Endothelial cell of umbilical vein (primary cell): ENCODE measurements at regions not wholly inside any gene's neighbourhood (a gene's known extent, or its start where the extent isn't known, plus 50 kb on each side); places are given as distances from the start of the nearest gene placed in this dataset.

Experiments used
- BruUV-seq: library from RNA; stranded (reverse); fragments of 400-500 nt; replicated peaks from 2 replicates; lab custom pipeline; 2021; lab: Mats Ljungman, UMichigan
- CTCF ChIA-PET: fragments of 300-600, 350-600 bp; sonication (Branson Sonifier 250); formaldehyde crosslinking; loops from one replicate; lab custom pipeline; 2021; ENCODE audit warnings: antibody characterized with exemption, inconsistent platforms; lab: Charles Lee
- POLR2A ChIA-PET: fragments of 300-600, 350-600 bp; sonication (Branson Sonifier 250); formaldehyde crosslinking; loops from one replicate; lab custom pipeline; 2021; ENCODE audit warnings: antibody characterized with exemption, inconsistent platforms; lab: Charles Lee
- DNase-seq: peaks from one replicate; pipeline ENCODE4 v3.0.0-alpha.2; 2011; ENCODE audit warnings: low read depth, low spot score
- FAIRE-seq: peaks from 2 replicates; lab custom pipeline; 2011; peaks lifted over from hg19 to GRCh38; lab: Jason Lieb, UNC
- H2AFZ ChIP-seq: 2 replicates; pipeline ENCODE4 v1.6.0; 2012; ENCODE audit warnings: low read depth, low read length, control low read depth, inconsistent platforms
- H3K27ac ChIP-seq: 2 replicates; pipeline ENCODE4 v1.5.1; 2011; ENCODE audit warnings: low read depth, mild to moderate bottlenecking, control low read depth, low read length, moderate library complexity; ENCODE audit not compliant: insufficient read depth
- H3K27me3 ChIP-seq, 2 experiments: 2 replicates each; pipeline versions ENCODE4 v1.6.0 to v1.6.1; 2011; ENCODE audit warnings: low read length in 2 of 2, mixed read lengths in 1 of 2; ENCODE audit not compliant: control insufficient read depth in 2 of 2, insufficient read depth in 2 of 2
- H3K36me3 ChIP-seq, 2 experiments: 2 replicates in 1 of 2; 3 replicates in 1 of 2; pipeline ENCODE4 v1.5.1; 2011; ENCODE audit warnings: low read length in 2 of 2, mild to moderate bottlenecking in 1 of 2, moderate library complexity in 1 of 2; ENCODE audit not compliant: control insufficient read depth in 2 of 2, insufficient read depth in 2 of 2; ENCODE audit errors: extremely low read depth in 1 of 2
- H3K4me1 ChIP-seq: 3 replicates; pipeline ENCODE4 v1.5.1; 2011; ENCODE audit warnings: mild to moderate bottlenecking, low read length; ENCODE audit not compliant: control insufficient read depth, insufficient read depth; ENCODE audit errors: extremely low read depth
- H3K4me2 ChIP-seq: 2 replicates; pipeline ENCODE4 v1.6.1; 2011; ENCODE audit warnings: low read length, control low read depth, mixed read lengths; ENCODE audit not compliant: insufficient read depth
- H3K4me3 ChIP-seq, 3 experiments: fragments of 200-600 bp in 1 of 3; sonication (generic), shearing (Covaris generic) in 1 of 3; replicated peaks in 1 of 3; 2 replicates each; pipeline ENCODE4 v1.5.1; 2011 to 2016; ENCODE audit warnings: control low read depth in 3 of 3, low read length in 3 of 3, mild to moderate bottlenecking in 2 of 3, inconsistent platforms in 1 of 3, low read depth in 1 of 3, moderate library complexity in 1 of 3; ENCODE audit not compliant: insufficient read depth in 1 of 3
- H3K79me2 ChIP-seq: 2 replicates; pipeline ENCODE4 v1.6.0; 2012; ENCODE audit warnings: low read length, inconsistent platforms; ENCODE audit not compliant: control insufficient read depth, insufficient read depth
- H3K9ac ChIP-seq: replicated peaks from 2 replicates; pipeline ENCODE3; 2011; ENCODE audit warnings: low read length, control low read depth; ENCODE audit not compliant: insufficient read depth; ENCODE audit errors: extremely low read depth
- H3K9me1 ChIP-seq: replicated peaks from 3 replicates; pipeline ENCODE4 v1.6.0; 2011; ENCODE audit warnings: mild to moderate bottlenecking, low read length; ENCODE audit not compliant: control insufficient read depth, insufficient read depth; ENCODE audit errors: extremely low read depth
- H3K9me3 ChIP-seq: replicated peaks from 2 replicates; pipeline ENCODE4 v1.5.1; 2012; ENCODE audit warnings: low read length, inconsistent platforms; ENCODE audit not compliant: control insufficient read depth, insufficient read depth
- H4K20me1 ChIP-seq: replicated peaks from 2 replicates; pipeline ENCODE3; 2011; ENCODE audit warnings: mild to moderate bottlenecking, low read length; ENCODE audit not compliant: control insufficient read depth, insufficient read depth; ENCODE audit errors: extremely low read depth
- EZH2 ChIP-seq: IDR thresholded peaks from 2 replicates; pipeline ENCODE4 v1.6.1; 2012; ENCODE audit warnings: borderline replicate concordance, low read depth, mild to moderate bottlenecking, moderate library complexity, low read length, inconsistent platforms; ENCODE audit not compliant: severe bottlenecking
- FOS ChIP-seq: IDR thresholded peaks from 2 replicates; pipeline ENCODE4 v1.6.1; 2011; ENCODE audit warnings: mild to moderate bottlenecking, low read length, moderate library complexity, borderline replicate concordance; ENCODE audit not compliant: insufficient read depth
- JUN ChIP-seq: IDR thresholded peaks from 2 replicates; pipeline ENCODE4 v1.6.1; 2011; ENCODE audit warnings: borderline replicate concordance, low read depth; ENCODE audit not compliant: insufficient read length, insufficient read depth
- POLR2A ChIP-seq: IDR thresholded peaks from 2 replicates; pipeline ENCODE4 v1.6.1; 2012; ENCODE audit warnings: low read depth, mild to moderate bottlenecking, control low read depth, low read length
- dilution Hi-C: fragments of 300-500 bp; cut with MboI; formaldehyde crosslinking; loops from one replicate; pipeline ENCODE4 v1.15.0; 2019; ENCODE audit warnings: low sequenced_read_pairs; ENCODE audit not compliant: extremely low pct_ligation_motif_present
- intact Hi-C: fragments of 100-400 bp; cut with micrococcal nuclease; formaldehyde crosslinking; loops from one replicate; pipeline ENCODE4 v1.10.0; 2022
- TF ChIP-seq, protein P1 (sequence below): IDR thresholded peaks from 2 replicates; pipeline ENCODE4 v1.6.1; 2011; ENCODE audit not compliant: insufficient read depth, insufficient read length
- TF ChIP-seq, protein P2 (sequence below), 2 donors: IDR thresholded peaks; 1 replicate in 1 of 2; 2 replicates in 1 of 2; pipeline ENCODE4 v1.5.1; 2011; ENCODE audit warnings: low read length in 2 of 2, mild to moderate bottlenecking in 2 of 2, moderate library complexity in 2 of 2, control low read depth in 1 of 2, inconsistent platforms in 1 of 2, low read depth in 1 of 2; ENCODE audit not compliant: insufficient read depth in 1 of 2; ENCODE audit errors: extremely low read depth in 1 of 2

DNA sequence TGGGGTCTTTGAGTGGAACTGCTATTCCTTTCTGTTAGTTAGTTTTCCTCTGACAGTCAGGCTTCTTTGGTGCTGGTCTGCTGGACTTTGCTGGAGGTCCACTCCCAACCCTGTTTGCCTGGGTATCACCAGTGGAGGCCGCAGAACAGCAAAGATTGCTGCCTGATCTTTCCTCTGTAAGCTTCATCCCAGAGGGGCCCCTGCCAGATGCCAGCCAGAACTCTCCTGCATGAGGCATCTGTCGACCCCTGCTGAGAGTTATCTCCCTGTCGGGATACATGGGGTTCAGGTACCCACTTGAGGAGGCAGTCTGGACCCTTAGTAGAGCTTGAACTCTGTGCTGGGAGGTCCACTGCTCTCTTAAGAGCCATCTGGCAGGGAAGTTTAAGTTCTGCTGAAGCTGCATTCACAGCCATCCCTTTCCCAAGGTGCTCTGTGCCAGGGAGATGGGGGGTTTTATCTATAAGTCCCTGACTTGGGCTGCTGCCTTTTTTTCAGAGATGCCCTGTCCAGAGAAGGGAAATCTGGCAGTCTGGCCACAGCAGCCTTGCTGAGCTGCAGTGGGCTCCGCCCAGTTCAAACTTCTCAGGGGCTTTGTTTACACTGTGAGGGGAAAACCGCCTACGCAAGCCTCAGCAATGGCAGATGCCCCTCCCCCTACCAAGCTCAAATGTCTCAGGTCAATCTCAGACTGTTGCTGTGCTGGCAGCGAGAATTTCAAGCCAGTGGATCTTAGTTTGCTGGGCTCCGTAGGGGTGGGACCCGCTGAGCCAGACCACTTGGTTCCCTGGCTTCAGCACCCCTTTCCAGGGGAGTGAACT lies 89.7 kb upstream of the CDK6 start:
- H3K27ac ChIP-seq, result no peak overlapping the region
- FAIRE-seq, result no peak
- H3K9me1 ChIP-seq, result no peaks in the 10 kb centered on the region
- H3K9ac ChIP-seq, result no peak overlapping the region
- no peaks in the 10 kb centered on the region for H3K79me2 ChIP-seq
- ChIA-PET CTCF (interaction anchor here (1.3 to 1.5 kb wide), 2 partner anchors 8 to 19 kb away, joined by 3 to 4 read pairs; no protein-coding TSS in a partner anchor), POLR2A (no interaction called here)
- no peak for DNase-seq
- no peak overlapping the region for H2AFZ ChIP-seq
- no peaks in the 10 kb centered on the region for H3K4me1 ChIP-seq
- intact Hi-C loops (no loop called here), dilution Hi-C loops (no loop called here)
- H3K9me3 ChIP-seq, result no peaks in the 10 kb centered on the region
- no peaks in the 10 kb centered on the region for H3K36me3 ChIP-seq
- no TSS peak for BruUV-seq
- no peaks in the 10 kb centered on the region for H4K20me1 ChIP-seq
- no peak overlapping the region for H3K4me3 ChIP-seq
- peaks cover 5 to 6% of the 10 kb centered on the region in 2 experiments for H3K27me3 ChIP-seq
- no peak overlapping the region for H3K4me2 ChIP-seq
- TF ChIP-seq JUN (no peak), POLR2A (no peak), FOS (no peak), EZH2 (no peak)
- TF ChIP-seq, protein P1, sequence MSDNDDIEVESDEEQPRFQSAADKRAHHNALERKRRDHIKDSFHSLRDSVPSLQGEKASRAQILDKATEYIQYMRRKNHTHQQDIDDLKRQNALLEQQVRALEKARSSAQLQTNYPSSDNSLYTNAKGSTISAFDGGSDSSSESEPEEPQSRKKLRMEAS, result no peak
- TF ChIP-seq, protein P2, sequence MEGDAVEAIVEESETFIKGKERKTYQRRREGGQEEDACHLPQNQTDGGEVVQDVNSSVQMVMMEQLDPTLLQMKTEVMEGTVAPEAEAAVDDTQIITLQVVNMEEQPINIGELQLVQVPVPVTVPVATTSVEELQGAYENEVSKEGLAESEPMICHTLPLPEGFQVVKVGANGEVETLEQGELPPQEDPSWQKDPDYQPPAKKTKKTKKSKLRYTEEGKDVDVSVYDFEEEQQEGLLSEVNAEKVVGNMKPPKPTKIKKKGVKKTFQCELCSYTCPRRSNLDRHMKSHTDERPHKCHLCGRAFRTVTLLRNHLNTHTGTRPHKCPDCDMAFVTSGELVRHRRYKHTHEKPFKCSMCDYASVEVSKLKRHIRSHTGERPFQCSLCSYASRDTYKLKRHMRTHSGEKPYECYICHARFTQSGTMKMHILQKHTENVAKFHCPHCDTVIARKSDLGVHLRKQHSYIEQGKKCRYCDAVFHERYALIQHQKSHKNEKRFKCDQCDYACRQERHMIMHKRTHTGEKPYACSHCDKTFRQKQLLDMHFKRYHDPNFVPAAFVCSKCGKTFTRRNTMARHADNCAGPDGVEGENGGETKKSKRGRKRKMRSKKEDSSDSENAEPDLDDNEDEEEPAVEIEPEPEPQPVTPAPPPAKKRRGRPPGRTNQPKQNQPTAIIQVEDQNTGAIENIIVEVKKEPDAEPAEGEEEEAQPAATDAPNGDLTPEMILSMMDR (IDR thresholded peaks at IDR 0.05; ENCODE audit: extremely low read depth in 1 of 2, insufficient read depth in 1 of 2, low read depth in 1 of 2, low read length in 2 of 2), result no peak
